C4-2B (cell line): ENCODE measurements at regions not wholly inside any gene's neighbourhood (a gene's known extent, or its start where the extent isn't known, plus 50 kb on each side); places are given as distances from the start of the nearest gene placed in this dataset.

Experiments
- H3K27ac ChIP-seq: fragments of 450-650 bp; 2 replicates; pipeline ENCODE4 v1.5.1; 2017
- CTCF ChIP-seq: fragments of 450-650 bp; conservative IDR thresholded peaks from 2 replicates; pipeline ENCODE4 v1.5.1; 2017; ENCODE audit warnings: mild to moderate bottlenecking
- ZFX ChIP-seq: fragments of 450-650 bp; IDR thresholded peaks from 2 replicates; pipeline ENCODE4 v1.6.1; 2017

- no peak overlapping the region for H3K27ac ChIP-seq
- TF ChIP-seq CTCF (no peak), ZFX (no peak)
These were observed 152.4 kb downstream of the KIF26A start for GRCh38 chr14:104290756-104291122.

- H3K27ac ChIP-seq = no peak overlapping the region
- TF ChIP-seq ZFX = no peak
- no peak for TF ChIP-seq CTCF
These were observed 153.0 kb downstream of the KIF26A start for GRCh38 chr14:104291123-104292000.

- TF ChIP-seq ZFX (no peak), CTCF (no peak)
- no peak overlapping the region for H3K27ac ChIP-seq
These were observed 153.9 kb downstream of the KIF26A start for GRCh38 chr14:104292084-104292970.

GRCh38 chr14:104293231-104293841 lies 154.9 kb downstream of the KIF26A start:
- H3K27ac ChIP-seq = no peak overlapping the region
- no peak for TF ChIP-seq ZFX
- TF ChIP-seq CTCF = no peak

GRCh38 chr14:104293851-104294627 lies 155.7 kb downstream of the KIF26A start:
- H3K27ac ChIP-seq = no peak overlapping the region
- no peak for TF ChIP-seq ZFX
- TF ChIP-seq CTCF = no peak; the same call in 1 of the 2 replicates

GRCh38 chr14:104294628-104294982 lies 156.2 kb downstream of the KIF26A start:
- H3K27ac ChIP-seq = no peak overlapping the region
- TF ChIP-seq ZFX (no peak), CTCF (no peak)
